Neural progenitor cell (in vitro differentiated cells): ENCODE measurements at regions not wholly inside any gene's neighbourhood (a gene's known extent, or its start where the extent isn't known, plus 50 kb on each side); places are given as distances from the start of the nearest gene placed in this dataset.
"Not testable (repeated sequence)": the region's sequence is repeated elsewhere in the genome, so short reads cannot be mapped to it uniquely, and the experiment has no call there.

Experiments used
- CTCF ChIP-seq: fragments of 200-600 bp; sonication (generic); IDR thresholded peaks from 2 replicates; pipeline ENCODE4 v1.5.1; 2017; ENCODE audit warnings: antibody characterized with exemption, mild to moderate bottlenecking
- EZH2 ChIP-seq: fragments of 200-600 bp; sonication (generic); IDR thresholded peaks from 2 replicates; pipeline ENCODE4 v1.6.1; 2017; ENCODE audit warnings: antibody characterized with exemption, mild to moderate bottlenecking, moderate library complexity
- EZH2phosphoT487 ChIP-seq: fragments of 200-600 bp; sonication (generic); IDR thresholded peaks from 2 replicates; pipeline ENCODE4 v1.6.1; 2017; ENCODE audit warnings: antibody characterized with exemption

- not testable (repeated sequence) for TF ChIP-seq CTCF, EZH2, EZH2phosphoT487
These were observed 201.0 kb upstream of the NMUR2 start for GRCh38 chr5:152606050-152606449.
